ENCODE measurements at regions not wholly inside any gene's neighbourhood (a gene's known extent, or its start where the extent isn't known, plus 50 kb on each side); places are given as distances from the start of the nearest gene placed in this dataset.
A peak's percentile ranks its signal among the peaks of the same experiment; 100 is the strongest.

- no peak for DNase-seq
- H3K27ac ChIP-seq = no peak overlapping the region
- no peaks in the 10 kb centered on the region for H3K9me3 ChIP-seq
Observed at GRCh38 chr15:62570405-62570783, 405.3 kb upstream of the C2CD4B start.

GRCh38 chr15:62571072-62571471, 406.0 kb upstream of the C2CD4B start:
- 93% methylated on average over 3 of the region's 7 CpGs for WGBS (ENCODE audit: insufficient coverage, low coverage, low lambda C conversion rate, missing lambda C conversion rate)
- H3K27ac ChIP-seq = no peak overlapping the region

More at GRCh38 chr15:62570405-62570783, 405.3 kb upstream of the C2CD4B start:
- Histone ChIP-seq H3K4me3 (no peak overlapping the region), H3K27me3 (peaks cover 0 to 27% of the 10 kb centered on the region in 2 donors), H3K4me1 (peaks cover 0 to 15% (median 4%) of the 10 kb centered on the region in 4 donors), H3K36me3 (no peaks in the 10 kb centered on the region)
- ATAC-seq = peak in 3 of 4 donors; percentile 10 to 19 (median 13)
- WGBS (ENCODE audit: insufficient coverage, low coverage, low lambda C conversion rate, missing lambda C conversion rate) = 49% methylated on average over 3 of the region's 4 CpGs
- intact Hi-C loops (cut with DNase I) = no loop called here
- TF ChIP-seq, protein P1, sequence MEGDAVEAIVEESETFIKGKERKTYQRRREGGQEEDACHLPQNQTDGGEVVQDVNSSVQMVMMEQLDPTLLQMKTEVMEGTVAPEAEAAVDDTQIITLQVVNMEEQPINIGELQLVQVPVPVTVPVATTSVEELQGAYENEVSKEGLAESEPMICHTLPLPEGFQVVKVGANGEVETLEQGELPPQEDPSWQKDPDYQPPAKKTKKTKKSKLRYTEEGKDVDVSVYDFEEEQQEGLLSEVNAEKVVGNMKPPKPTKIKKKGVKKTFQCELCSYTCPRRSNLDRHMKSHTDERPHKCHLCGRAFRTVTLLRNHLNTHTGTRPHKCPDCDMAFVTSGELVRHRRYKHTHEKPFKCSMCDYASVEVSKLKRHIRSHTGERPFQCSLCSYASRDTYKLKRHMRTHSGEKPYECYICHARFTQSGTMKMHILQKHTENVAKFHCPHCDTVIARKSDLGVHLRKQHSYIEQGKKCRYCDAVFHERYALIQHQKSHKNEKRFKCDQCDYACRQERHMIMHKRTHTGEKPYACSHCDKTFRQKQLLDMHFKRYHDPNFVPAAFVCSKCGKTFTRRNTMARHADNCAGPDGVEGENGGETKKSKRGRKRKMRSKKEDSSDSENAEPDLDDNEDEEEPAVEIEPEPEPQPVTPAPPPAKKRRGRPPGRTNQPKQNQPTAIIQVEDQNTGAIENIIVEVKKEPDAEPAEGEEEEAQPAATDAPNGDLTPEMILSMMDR (IDR thresholded peaks at IDR 0.05) = no peak
- no peak for TF ChIP-seq POLR2A (IDR thresholded peaks at IDR 0.05)

DNA sequence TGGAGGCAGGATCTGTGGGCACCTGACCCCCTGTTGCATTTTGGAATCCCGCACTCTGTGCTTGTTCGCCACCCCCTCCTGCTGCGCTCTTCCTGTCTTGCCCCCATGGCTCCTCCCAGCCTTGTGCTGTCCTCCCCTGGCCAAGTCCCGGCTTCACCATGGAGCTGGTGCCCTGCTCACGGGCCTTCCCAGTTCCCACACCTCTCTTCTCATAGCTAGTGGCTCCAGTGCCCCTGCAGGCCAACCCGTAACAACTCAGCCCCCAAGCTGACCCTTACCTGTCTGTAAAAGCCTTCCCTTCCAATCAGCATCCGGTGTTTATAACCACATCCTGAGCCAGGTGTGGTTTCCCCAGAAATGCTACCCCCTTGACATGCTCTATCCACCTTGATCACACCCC, 407.7 kb upstream of the C2CD4B start:
- DNase-seq = no peak
- TF ChIP-seq, protein P1 (IDR thresholded peaks at IDR 0.05) = no peak
- TF ChIP-seq POLR2A (IDR thresholded peaks at IDR 0.05) = no peak
- no peaks in the 10 kb centered on the region for H3K36me3 ChIP-seq
- H3K4me3 ChIP-seq = no peak overlapping the region
- peaks cover 0 to 14% of the 10 kb centered on the region in 2 donors for H3K27me3 ChIP-seq
- ATAC-seq = no peak
- 83% methylated on average over 6 of the region's 7 CpGs for WGBS (ENCODE audit: insufficient coverage, low coverage, low lambda C conversion rate, missing lambda C conversion rate)
- no peak overlapping the region for H3K27ac ChIP-seq
- peaks cover 0 to 15% (median 4%) of the 10 kb centered on the region in 4 donors for H3K4me1 ChIP-seq
- H3K9me3 ChIP-seq = no peaks in the 10 kb centered on the region
- intact Hi-C loops (cut with DNase I) = no loop called here

More at GRCh38 chr15:62571072-62571471, 406.0 kb upstream of the C2CD4B start:
- Histone ChIP-seq H3K4me3 (no peak overlapping the region), H3K36me3 (no peaks in the 10 kb centered on the region), H3K27me3 (peaks cover 0 to 25% of the 10 kb centered on the region in 2 donors), H3K4me1 (peaks cover 0 to 15% (median 4%) of the 10 kb centered on the region in 4 donors), H3K9me3 (no peaks in the 10 kb centered on the region)
- ATAC-seq (no peak), DNase-seq (no peak)
- TF ChIP-seq, protein P1 (IDR thresholded peaks at IDR 0.05) = no peak
- TF ChIP-seq POLR2A (IDR thresholded peaks at IDR 0.05) = no peak
- intact Hi-C loops (cut with DNase I) = no loop called here

DNA sequence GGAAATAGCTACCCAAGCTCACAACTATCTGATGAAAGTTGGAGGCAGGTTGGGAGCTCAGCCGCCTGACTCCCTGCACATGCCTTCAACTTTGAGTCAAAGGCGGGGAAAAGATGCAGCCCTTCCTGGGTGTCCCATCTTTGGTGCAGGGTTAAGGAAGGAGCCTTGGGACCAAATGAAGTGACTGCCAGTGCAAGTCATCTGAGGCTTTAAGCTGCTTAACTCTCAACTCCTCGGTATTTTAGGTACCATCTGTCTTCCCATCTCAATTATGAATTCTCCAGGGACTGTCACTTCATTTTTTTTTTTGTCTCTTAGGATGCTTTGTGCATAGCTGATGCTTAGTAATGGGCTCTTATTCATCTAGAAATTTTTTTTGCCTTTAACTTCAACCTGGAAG, 408.8 kb upstream of the C2CD4B start:
- peaks cover 0 to 15% (median 4%) of the 10 kb centered on the region in 4 donors for H3K4me1 ChIP-seq
- H3K27me3 ChIP-seq = peaks cover 0 to 8% of the 10 kb centered on the region in 2 donors
- H3K27ac ChIP-seq = no peak overlapping the region
- DNase-seq (no peak), ATAC-seq (no peak)
- 83% methylated on average over 3 of the region's 3 CpGs for WGBS (ENCODE audit: insufficient coverage, low coverage, low lambda C conversion rate, missing lambda C conversion rate)
- no peaks in the 10 kb centered on the region for H3K36me3 ChIP-seq
- no peak for TF ChIP-seq POLR2A (IDR thresholded peaks at IDR 0.05)
- TF ChIP-seq, protein P1 (IDR thresholded peaks at IDR 0.05) = no peak
- intact Hi-C loops (cut with DNase I) = no loop called here
- H3K9me3 ChIP-seq = no peaks in the 10 kb centered on the region
- H3K4me3 ChIP-seq = no peak overlapping the region

- no peaks in the 10 kb centered on the region for H3K36me3 ChIP-seq
- no peaks in the 10 kb centered on the region for H3K9me3 ChIP-seq
- TF ChIP-seq POLR2A (IDR thresholded peaks at IDR 0.05) = no peak
- TF ChIP-seq, protein P1 (IDR thresholded peaks at IDR 0.05) = no peak
- 95% methylated on average over 3 of the region's 6 CpGs for WGBS (ENCODE audit: insufficient coverage, low coverage, low lambda C conversion rate, missing lambda C conversion rate)
- no peak overlapping the region for H3K27ac ChIP-seq
- ATAC-seq = no peak
- DNase-seq = no peak
- no peaks in the 10 kb centered on the region for H3K4me1 ChIP-seq
- intact Hi-C loops (cut with DNase I) = no loop called here
- no peak overlapping the region for H3K4me3 ChIP-seq
- H3K27me3 ChIP-seq = no peaks in the 10 kb centered on the region
Observed at GRCh38 chr15:62578546-62578945, 413.5 kb upstream of the C2CD4B start.
